ENCODE measurements at regions not wholly inside any gene's neighbourhood (a gene's known extent, or its start where the extent isn't known, plus 50 kb on each side); places are given as distances from the start of the nearest gene placed in this dataset.

DNA sequence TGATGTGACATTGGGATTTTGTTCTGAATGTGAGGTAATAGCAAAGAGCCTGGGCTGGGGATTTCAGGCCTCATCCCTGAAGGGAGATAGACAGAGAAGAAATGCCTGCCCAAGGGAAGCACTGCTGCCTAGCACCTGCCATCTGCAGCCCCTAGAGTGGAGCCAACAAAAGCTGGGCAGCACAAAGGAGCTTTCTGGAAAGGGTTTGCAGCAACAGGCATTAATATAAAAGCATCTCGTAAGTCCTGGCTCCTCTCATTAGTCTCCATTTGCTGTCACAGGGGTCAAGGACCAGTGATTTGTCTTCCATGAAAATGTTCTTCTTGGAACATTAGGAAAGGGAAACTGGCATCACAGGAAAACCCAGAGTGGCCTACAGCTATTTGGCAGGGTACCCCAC is 157.2 kb upstream of the SLC14A2 start:
- no peak for DNase-seq
- Mint-ChIP-seq H3K4me3 (no peak overlapping the region), H3K27me3 (no peaks in the 10 kb centered on the region), H3K9me3 (ENCODE audit: low read depth) (no peaks in the 10 kb centered on the region), H3K4me1 (no peaks in the 10 kb centered on the region), H3K27ac (no peak overlapping the region), H3K36me3 (no peaks in the 10 kb centered on the region)
- CTCF ChIA-PET, result no interaction called here
- ATAC-seq, result no peak

DNA sequence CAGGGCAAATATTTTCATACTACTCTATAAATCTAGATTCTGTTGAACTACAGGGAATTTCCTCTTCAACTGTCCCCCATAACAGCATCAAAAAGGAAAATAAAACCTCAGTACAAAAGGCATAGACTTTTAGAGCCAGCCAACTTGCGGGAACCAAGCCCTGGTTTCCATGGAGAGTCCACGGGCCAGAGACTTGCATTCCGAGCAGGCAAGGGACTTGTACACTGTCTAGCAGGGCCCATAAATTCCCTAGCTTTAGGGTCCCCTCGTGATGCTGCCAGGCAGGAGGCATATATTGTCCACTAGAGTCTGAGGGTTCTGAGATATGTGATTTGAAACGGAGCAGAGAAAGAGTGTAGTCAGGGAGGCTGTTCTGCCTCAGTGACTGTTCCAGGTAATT is 153.1 kb upstream of the SLC14A2 start:
- Mint-ChIP-seq H3K4me3 (no peak overlapping the region), H3K9me3 (ENCODE audit: low read depth) (no peaks in the 10 kb centered on the region), H3K27ac (no peak overlapping the region), H3K4me1 (no peaks in the 10 kb centered on the region), H3K27me3 (no peaks in the 10 kb centered on the region), H3K36me3 (no peaks in the 10 kb centered on the region)
- ATAC-seq, result no peak
- DNase-seq, result no peak
- CTCF ChIA-PET, result no interaction called here

DNA sequence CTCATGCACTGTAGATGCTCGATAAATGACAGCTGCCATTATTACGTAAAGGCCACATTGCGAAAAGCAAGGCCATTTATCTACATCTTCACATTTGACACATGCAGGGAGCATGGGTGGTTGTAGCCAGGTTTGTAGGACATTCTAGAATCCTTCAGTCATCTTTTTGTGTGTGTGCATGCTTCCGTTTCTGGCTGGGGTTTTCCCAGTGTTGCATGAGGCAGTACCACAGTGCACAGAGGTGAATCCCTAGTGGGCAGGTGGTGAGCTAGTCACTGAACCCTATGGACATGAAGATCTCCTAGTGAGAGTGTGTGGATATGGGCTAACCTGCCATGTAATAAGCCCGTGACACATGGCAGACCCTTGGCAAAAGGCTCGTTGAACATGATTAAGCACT is 151.8 kb upstream of the SLC14A2 start:
- no peak overlapping the region for H3K27ac Mint-ChIP-seq
- no peaks in the 10 kb centered on the region for H3K4me1 Mint-ChIP-seq
- no peaks in the 10 kb centered on the region for H3K36me3 Mint-ChIP-seq
- H3K9me3 Mint-ChIP-seq (ENCODE audit: low read depth), result no peaks in the 10 kb centered on the region
- CTCF ChIA-PET, result no interaction called here
- no peak overlapping the region for H3K4me3 Mint-ChIP-seq
- peaks cover 2% of the 10 kb centered on the region for H3K27me3 Mint-ChIP-seq
- ATAC-seq, result no peak
- no peak for DNase-seq

DNA sequence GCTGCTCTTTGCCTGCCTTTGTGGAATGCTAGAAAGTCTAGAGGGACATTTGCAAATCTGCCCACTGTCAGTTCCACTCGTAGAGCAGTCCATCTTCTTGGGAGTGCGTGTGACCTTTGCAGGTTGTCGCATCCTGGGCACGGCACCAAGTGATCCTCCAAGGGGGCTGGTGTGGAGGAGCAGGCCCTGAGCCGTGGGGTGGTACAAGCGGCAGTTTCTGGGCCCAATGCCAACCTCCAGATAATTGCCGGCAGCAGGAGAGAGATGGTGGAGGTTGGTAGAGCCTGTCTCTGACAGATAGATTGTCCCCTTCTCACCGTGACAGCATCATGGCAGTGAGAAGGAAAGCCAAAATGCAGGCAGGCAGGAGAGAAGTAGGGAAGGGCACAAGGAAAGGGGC is 150.7 kb upstream of the SLC14A2 start:
- ATAC-seq, result no peak
- no peak for DNase-seq
- no peak overlapping the region for H3K27ac Mint-ChIP-seq
- CTCF ChIA-PET, result no interaction called here
- no peak overlapping the region for H3K4me3 Mint-ChIP-seq
- H3K27me3 Mint-ChIP-seq, result peaks cover 2% of the 10 kb centered on the region
- H3K9me3 Mint-ChIP-seq (ENCODE audit: low read depth), result no peaks in the 10 kb centered on the region
- H3K36me3 Mint-ChIP-seq, result no peaks in the 10 kb centered on the region
- no peaks in the 10 kb centered on the region for H3K4me1 Mint-ChIP-seq

DNA sequence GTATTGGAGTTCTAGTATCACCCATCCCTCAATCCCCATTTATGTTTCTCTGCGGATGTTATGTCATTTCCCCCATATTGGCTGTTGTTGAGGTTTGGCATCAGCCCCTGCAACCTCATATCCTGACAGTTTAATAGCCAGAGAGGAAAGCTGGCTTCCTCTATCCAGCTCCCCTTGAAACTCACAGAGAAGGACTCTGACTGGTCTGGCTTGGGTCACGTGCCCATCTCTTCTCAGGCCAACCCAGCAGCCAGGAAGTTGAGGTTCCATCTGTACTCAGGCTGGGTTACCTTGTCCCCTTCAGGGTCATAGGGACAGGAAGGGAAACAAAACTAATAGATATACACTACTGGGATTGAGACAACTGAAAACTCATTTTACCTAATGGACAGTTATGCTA is 148.0 kb upstream of the SLC14A2 start:
- Mint-ChIP-seq H3K9me3 (ENCODE audit: low read depth) (no peaks in the 10 kb centered on the region), H3K27ac (no peak overlapping the region), H3K4me3 (no peak overlapping the region), H3K27me3 (peaks cover 2% of the 10 kb centered on the region), H3K4me1 (no peaks in the 10 kb centered on the region), H3K36me3 (no peaks in the 10 kb centered on the region)
- no peak for DNase-seq
- CTCF ChIA-PET, result no interaction called here
- no peak for ATAC-seq

DNA sequence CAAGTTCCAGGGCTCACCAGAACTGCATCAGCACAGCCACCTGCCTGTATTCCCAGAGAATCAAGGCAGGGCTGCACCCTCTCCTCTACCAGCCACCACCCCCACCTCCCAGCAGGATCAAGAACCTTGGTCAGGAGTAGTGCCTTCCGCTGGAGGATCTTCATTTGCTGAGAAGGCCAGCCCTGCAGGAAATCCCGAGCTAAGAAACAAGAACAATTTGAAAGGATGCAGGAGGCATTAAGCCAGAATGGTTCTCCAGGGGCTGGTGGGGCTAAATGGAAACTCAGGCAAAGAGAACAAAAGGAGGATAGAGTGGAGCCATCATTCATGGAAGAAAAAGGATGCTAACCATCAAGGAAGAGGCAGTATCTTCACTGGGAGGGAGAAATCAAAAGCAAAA is 147.3 kb upstream of the SLC14A2 start:
- CTCF ChIA-PET, result no interaction called here
- no peak for DNase-seq
- Mint-ChIP-seq H3K36me3 (no peaks in the 10 kb centered on the region), H3K9me3 (ENCODE audit: low read depth) (no peaks in the 10 kb centered on the region), H3K27ac (no peak overlapping the region), H3K27me3 (peaks cover 2% of the 10 kb centered on the region), H3K4me1 (no peaks in the 10 kb centered on the region), H3K4me3 (no peak overlapping the region)
- ATAC-seq, result no peak

DNA sequence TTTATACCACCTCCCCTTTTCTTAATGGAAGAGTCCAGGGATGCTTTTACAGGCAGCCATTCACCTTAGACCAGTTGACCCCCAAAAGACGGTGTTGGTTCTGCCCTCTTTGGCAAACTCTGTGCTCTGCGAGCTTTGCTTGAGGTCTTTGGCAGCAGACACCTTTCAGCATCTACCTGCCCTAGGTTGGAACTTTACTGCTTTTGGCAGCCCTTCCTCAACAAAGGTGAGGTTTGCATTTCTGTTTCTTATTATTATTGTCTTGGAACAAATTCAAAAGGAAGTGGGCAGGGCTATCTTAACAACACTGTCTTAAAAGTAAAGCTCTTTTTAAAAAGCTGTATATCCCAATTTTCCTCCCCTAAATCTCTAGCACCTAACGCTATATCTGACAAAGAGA is 136.4 kb upstream of the SLC14A2 start:
- no peak overlapping the region for H3K4me3 Mint-ChIP-seq
- CTCF ChIA-PET, result no interaction called here
- no peaks in the 10 kb centered on the region for H3K9me3 Mint-ChIP-seq (ENCODE audit: low read depth)
- DNase-seq (no peak), ATAC-seq (no peak)
- no peaks in the 10 kb centered on the region for H3K36me3 Mint-ChIP-seq
- no peak overlapping the region for H3K27ac Mint-ChIP-seq
- H3K4me1 Mint-ChIP-seq, result no peaks in the 10 kb centered on the region
- peaks cover 16% of the 10 kb centered on the region for H3K27me3 Mint-ChIP-seq

DNA sequence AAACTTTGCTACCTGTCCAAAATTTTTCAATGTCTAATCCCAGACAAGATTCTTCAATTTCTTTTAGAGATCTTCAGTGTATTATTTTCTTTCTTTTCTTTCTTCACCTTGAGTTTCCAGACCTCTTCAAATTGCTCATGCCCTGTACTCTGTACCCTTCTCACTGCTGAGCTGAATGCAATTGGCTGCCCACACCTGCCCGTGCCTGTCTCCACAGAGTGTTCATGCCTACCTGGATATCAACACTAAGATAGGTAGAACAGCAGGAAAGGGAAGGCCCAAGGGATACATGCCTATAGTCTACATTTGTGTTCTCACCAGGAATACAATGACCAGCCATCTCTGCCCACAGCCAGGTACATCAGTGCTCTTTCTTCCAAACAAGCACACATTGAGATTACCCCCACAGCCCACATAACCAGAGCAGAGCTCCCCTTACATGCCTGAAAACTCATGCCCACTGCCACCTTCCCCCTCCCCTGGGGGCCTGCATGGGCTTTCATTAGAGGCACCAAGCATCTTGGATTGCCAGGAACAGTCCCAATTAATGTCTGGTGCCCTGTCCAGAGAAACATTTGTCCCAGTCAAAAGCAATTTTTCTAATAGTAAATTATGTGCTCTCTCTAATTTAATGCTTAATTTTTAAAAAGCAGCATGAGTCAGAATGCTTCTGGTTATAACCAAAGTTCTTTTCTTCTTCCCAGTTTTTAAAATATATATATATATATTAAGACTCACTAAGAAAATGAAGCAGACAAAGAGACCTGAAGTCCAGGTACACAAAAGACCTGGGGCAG is 134.9 kb upstream of the SLC14A2 start:
- H3K4me3 Mint-ChIP-seq, result no peak overlapping the region
- H3K27ac Mint-ChIP-seq, result no peak overlapping the region
- CTCF ChIA-PET, result no interaction called here
- no peak for ATAC-seq
- no peaks in the 10 kb centered on the region for H3K4me1 Mint-ChIP-seq
- H3K9me3 Mint-ChIP-seq (ENCODE audit: low read depth), result no peaks in the 10 kb centered on the region
- peaks cover 12% of the 10 kb centered on the region for H3K27me3 Mint-ChIP-seq
- H3K36me3 Mint-ChIP-seq, result no peaks in the 10 kb centered on the region
- no peak for DNase-seq

DNA sequence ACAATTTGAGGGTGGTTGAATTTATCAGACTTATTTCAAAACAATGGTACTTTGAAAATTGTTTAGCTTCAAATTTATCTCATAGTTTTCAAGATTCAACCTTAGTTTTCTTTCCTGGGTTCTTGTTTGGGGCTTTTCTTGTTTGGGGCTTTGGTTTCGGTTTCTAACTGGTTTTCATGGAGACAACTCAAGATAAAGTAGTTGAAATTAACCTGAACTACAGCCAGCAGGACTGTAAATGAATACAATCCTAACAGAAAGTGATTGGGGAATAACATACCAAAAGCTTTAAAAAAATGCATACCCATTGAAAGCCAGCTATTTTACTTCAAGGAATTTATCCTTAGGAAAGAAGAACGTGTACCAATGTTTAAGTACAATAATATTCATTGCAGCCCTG is 133.5 kb upstream of the SLC14A2 start:
- no peak overlapping the region for H3K27ac Mint-ChIP-seq
- H3K4me3 Mint-ChIP-seq, result no peak overlapping the region
- CTCF ChIA-PET, result no interaction called here
- no peaks in the 10 kb centered on the region for H3K9me3 Mint-ChIP-seq (ENCODE audit: low read depth)
- H3K27me3 Mint-ChIP-seq, result peaks cover 4% of the 10 kb centered on the region
- H3K4me1 Mint-ChIP-seq, result no peaks in the 10 kb centered on the region
- DNase-seq (no peak), ATAC-seq (no peak)
- H3K36me3 Mint-ChIP-seq, result no peaks in the 10 kb centered on the region

DNA sequence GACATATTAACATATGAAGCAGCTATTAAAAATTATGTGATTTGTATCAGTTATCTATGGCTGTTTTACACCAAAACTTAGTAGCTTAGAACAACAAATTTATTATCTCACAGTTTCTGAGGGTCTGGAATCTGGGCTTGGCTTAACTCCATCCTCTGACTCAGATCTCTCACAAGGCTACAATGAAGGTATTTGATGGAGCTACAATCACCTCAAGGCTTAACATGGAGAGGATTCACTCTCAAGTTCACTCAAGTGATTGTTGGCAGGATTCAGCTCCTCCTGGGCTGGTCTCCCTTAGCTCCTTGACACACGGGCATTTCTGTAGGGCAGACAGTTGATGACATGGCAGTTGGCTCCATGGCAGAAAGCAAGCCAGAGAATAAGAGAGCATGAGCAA is 133.0 kb upstream of the SLC14A2 start:
- H3K4me3 Mint-ChIP-seq, result no peak overlapping the region
- CTCF ChIA-PET, result no interaction called here

DNA sequence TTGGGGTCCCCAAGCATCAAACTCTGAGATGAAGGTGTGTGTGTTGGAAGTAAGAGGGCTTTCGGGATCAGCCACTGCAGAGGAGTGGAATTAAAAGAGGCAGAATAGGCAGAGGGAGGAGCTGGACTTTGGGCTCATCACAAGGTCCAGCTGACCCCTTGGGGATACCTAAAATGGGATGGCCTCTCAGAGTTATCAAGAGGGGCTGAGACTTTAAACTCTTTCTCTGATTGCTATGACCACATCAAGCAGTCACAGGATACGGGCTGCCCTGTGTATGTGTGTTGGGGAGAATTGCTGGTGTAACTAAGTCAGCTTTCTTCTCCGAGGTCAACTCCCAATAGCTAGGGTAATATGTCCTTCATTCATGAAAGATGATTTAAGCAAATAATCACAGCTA is 127.7 kb upstream of the SLC14A2 start:
- Mint-ChIP-seq H3K9me3 (ENCODE audit: low read depth) (no peaks in the 10 kb centered on the region), H3K36me3 (no peaks in the 10 kb centered on the region), H3K4me3 (no peak overlapping the region), H3K27ac (no peak overlapping the region), H3K27me3 (peaks cover under 1% of the 10 kb centered on the region), H3K4me1 (no peaks in the 10 kb centered on the region)
- no peak for DNase-seq
- no peak for ATAC-seq
- CTCF ChIA-PET, result no interaction called here

More for the DNA sequence above, 133.0 kb upstream of the SLC14A2 start:
- no peaks in the 10 kb centered on the region for H3K36me3 Mint-ChIP-seq
- H3K9me3 Mint-ChIP-seq (ENCODE audit: low read depth), result no peaks in the 10 kb centered on the region
- H3K27ac Mint-ChIP-seq, result no peak overlapping the region
- ATAC-seq (no peak), DNase-seq (no peak)
- H3K4me1 Mint-ChIP-seq, result no peaks in the 10 kb centered on the region
- H3K27me3 Mint-ChIP-seq, result peaks cover 4% of the 10 kb centered on the region

DNA sequence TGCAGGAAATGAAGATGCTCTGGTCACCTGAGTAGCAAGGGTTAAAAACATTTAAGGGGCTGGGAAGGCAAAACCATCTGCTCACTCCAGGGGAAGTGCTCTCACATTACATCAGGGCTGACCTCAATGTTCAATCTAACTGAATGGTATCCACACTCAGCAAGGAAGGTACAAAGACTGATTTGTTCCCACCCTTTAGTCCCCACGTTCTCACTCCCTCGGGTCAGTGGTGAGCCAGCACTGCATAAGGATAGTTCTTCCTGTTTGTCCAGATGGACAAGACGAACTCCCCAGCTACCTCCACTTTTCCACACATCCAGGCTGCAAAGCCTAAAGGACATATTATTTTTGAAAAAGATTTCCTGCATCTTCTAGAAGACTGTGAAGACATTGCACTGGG is 126.6 kb upstream of the SLC14A2 start:
- Mint-ChIP-seq H3K4me1 (no peaks in the 10 kb centered on the region), H3K27me3 (no peaks in the 10 kb centered on the region), H3K9me3 (ENCODE audit: low read depth) (no peaks in the 10 kb centered on the region), H3K27ac (no peak overlapping the region), H3K36me3 (no peaks in the 10 kb centered on the region), H3K4me3 (no peak overlapping the region)
- no peak for DNase-seq
- ATAC-seq, result no peak
- CTCF ChIA-PET, result no interaction called here

DNA sequence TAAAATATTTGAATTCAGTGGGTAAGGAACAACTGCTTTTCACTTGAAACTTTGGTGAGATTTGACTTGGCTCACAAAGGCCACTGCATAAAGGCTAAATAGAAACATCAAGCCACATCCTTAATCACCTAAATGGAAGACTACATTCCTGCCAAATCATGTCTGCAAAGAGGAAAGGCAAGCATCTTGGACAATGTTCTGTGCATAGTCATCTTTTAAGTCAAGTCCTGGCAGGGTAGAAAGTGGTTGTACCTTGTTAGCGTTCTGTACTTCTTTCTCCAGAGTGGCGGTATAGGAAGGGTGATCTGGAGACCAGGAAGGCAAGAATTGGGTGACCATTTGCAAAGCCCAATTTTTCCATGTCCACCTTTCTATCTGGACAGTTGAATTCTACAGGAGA is 121.4 kb upstream of the SLC14A2 start:
- Mint-ChIP-seq H3K4me3 (no peak overlapping the region), H3K9me3 (ENCODE audit: low read depth) (no peaks in the 10 kb centered on the region), H3K36me3 (no peaks in the 10 kb centered on the region), H3K4me1 (no peaks in the 10 kb centered on the region), H3K27me3 (no peaks in the 10 kb centered on the region), H3K27ac (no peak overlapping the region)
- no peak for DNase-seq
- no peak for ATAC-seq
- CTCF ChIA-PET, result no interaction called here

DNA sequence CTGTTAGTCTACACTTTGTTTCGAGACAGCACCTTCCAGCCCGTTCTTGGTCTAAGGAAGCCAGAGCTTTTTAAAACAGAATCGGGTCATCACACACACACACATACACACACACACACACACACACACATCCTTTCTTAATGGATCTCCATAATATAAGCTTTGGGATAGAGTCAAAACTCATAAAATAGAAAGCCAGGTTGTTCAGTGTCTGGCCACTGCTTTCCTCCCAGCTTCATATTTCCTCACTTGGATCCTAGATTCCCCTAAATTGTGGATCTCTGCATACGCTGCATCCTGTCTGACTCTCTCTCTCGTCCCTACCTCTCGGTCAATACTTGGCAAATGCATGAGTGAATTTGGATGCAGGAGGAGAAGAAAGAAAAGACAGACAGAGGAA is 120.5 kb upstream of the SLC14A2 start:
- Mint-ChIP-seq H3K27ac (no peak overlapping the region), H3K9me3 (ENCODE audit: low read depth) (no peaks in the 10 kb centered on the region), H3K4me1 (no peaks in the 10 kb centered on the region), H3K36me3 (no peaks in the 10 kb centered on the region), H3K4me3 (no peak overlapping the region), H3K27me3 (no peaks in the 10 kb centered on the region)
- no peak for ATAC-seq
- CTCF ChIA-PET, result no interaction called here
- DNase-seq, result no peak

DNA sequence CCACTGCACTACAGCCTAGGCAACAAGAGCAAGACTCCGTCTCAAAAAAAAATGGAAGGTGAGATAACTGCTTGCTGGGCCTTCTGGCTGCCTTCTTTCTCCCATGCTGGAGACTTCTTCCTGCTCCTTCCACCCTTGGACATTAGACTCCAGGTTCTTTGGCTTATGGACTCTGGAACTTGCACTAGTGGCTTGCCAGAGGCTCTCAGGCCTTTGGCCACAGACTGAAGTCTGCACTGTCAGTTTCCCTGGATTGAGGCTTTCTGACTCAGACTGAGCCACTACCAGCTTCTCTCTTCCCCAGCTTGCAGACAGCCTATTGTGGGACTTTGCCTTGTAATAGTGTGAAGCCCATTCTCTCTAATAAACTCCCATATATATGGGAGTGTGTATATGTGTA is 118.5 kb upstream of the SLC14A2 start:
- CTCF ChIA-PET, result no interaction called here
- Mint-ChIP-seq H3K36me3 (no peaks in the 10 kb centered on the region), H3K9me3 (ENCODE audit: low read depth) (no peaks in the 10 kb centered on the region), H3K27ac (no peak overlapping the region), H3K27me3 (no peaks in the 10 kb centered on the region), H3K4me3 (no peak overlapping the region), H3K4me1 (no peaks in the 10 kb centered on the region)
- DNase-seq (no peak), ATAC-seq (no peak)

Measured in activated CD8-positive, alpha-beta memory T cell treated with anti-CD3 and anti-CD28 coated beads, Interleukin-2, amount 10 ng/mL, durations not matched to agents 7 days and 5 days (primary cell).